GM13976 (cell line): ENCODE measurements at regions not wholly inside any gene's neighbourhood (a gene's known extent, or its start where the extent isn't known, plus 50 kb on each side); places are given as distances from the start of the nearest gene placed in this dataset.

Experiments
- DNase-seq: peaks from one replicate; pipeline ENCODE4 v3.0.0; 2012; ENCODE audit warnings: low spot score
- in situ Hi-C: fragments of 300-500 bp; cut with MboI; formaldehyde crosslinking; loops from one replicate; pipeline ENCODE4 v1.12.0; 2022; ENCODE audit warnings: low sequenced_read_pairs, mixed read lengths, inconsistent platforms; ENCODE audit not compliant: unreplicated experiment
- TF ChIP-seq, protein P1 (sequence below): IDR thresholded peaks from 2 replicates; pipeline ENCODE4 v1.5.1; 2012; ENCODE audit warnings: borderline replicate concordance, mild to moderate bottlenecking; ENCODE audit not compliant: insufficient read depth; ENCODE audit errors: extremely low read depth, missing control alignments, control extremely low read depth

DNA sequence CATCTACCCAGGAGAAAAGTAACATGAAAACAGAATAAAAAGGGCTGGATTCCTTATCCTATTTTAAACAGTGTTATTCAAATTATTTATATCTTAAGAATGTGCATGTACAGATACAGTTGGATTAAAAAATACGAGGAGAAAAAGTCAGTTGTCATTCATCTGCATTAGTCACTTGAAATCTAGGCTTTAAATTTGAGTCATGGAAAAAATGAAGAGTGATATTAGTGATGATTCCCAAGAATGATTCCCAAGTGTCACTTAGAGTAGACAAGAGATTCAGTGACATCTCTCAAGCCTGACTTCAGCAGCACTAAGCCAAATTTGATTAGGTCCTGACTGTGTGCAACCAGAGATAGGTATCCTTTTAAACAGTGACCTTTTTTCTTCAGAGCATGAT, 394.2 kb downstream of the IRS1 start:
- TF ChIP-seq, protein P1, sequence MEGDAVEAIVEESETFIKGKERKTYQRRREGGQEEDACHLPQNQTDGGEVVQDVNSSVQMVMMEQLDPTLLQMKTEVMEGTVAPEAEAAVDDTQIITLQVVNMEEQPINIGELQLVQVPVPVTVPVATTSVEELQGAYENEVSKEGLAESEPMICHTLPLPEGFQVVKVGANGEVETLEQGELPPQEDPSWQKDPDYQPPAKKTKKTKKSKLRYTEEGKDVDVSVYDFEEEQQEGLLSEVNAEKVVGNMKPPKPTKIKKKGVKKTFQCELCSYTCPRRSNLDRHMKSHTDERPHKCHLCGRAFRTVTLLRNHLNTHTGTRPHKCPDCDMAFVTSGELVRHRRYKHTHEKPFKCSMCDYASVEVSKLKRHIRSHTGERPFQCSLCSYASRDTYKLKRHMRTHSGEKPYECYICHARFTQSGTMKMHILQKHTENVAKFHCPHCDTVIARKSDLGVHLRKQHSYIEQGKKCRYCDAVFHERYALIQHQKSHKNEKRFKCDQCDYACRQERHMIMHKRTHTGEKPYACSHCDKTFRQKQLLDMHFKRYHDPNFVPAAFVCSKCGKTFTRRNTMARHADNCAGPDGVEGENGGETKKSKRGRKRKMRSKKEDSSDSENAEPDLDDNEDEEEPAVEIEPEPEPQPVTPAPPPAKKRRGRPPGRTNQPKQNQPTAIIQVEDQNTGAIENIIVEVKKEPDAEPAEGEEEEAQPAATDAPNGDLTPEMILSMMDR = no peak
- no peak for DNase-seq
- in situ Hi-C loops = no loop called here

DNA sequence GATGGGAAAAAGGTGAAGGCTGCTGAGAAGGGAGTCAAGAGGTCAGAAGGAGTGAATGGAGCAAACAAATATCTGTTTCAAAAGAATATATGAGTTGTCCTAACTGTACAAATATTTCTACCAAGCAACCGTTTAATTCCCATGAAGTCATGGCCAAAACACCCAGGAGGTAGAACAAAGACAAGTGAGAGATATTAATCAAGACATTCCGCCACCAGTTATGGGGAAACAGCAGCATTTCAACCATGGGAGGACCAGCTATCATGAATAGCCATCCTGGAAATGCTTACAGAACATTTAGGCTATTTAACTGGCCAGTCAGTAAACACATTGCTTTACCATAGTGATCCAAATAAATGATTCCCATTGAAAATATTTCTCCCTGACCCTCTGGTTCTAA, 396.3 kb downstream of the IRS1 start:
- DNase-seq = no peak
- TF ChIP-seq, protein P1 = no peak
- in situ Hi-C loops = no loop called here

DNA sequence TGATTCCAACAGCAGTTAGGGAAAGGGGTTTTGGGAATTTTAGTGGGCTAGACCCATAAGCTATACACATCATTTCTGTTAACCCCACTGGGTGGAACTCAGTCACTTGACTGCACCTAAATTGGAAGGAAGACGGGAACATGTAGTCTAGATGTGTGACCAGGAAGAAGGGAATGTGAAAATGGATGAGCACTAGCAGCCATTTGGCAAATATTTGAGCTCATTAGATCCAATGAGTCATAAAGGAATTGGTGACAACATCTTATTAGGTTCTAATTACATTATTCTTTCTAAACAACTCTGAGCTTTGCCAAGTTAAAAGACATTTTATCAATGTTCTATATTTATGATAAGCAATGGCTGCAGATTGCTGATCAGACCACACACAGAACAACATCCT, 400.6 kb downstream of the IRS1 start:
- no peak for DNase-seq
- TF ChIP-seq, protein P1 = no peak
- in situ Hi-C loops = no loop called here

DNA sequence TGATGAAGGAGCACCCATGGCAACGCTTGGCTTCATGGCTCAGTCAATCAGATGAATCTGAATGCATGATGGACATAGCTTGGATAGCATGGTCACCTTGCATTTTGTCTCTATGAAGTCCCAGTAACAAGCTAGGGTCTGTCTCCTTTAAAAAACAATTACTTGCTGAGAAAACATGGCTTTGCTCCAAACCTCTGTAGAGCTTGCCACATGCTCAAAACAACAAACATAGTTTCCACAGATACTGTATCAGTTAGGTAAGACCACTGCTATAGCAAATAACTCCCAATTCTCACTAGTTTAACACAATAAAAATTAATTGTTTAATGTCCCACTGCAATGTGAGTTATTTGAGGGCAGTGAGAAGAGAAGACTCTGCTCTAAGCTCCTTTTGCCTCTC, 401.0 kb downstream of the IRS1 start:
- TF ChIP-seq, protein P1 = no peak
- in situ Hi-C loops = no loop called here
- DNase-seq = no peak

DNA sequence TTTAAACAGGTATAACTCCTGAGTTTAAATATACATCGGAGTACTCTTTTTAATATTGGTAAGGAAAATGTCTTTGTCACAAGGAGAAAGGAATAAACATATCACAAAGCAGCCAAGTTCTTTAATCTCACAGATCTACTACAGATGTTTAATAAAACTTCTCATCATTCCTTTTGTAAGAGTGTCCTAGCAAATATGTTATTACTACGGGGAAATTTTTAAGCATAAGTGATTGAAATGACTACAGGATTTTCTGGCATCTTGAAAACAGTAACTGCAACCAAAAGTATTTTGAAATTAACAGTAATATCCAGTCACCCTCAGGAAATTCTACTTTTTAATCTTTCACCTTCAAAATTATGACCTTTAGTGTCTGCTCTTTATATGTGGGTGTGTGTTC, 403.1 kb downstream of the IRS1 start:
- TF ChIP-seq, protein P1 = no peak
- in situ Hi-C loops = no loop called here

DNA sequence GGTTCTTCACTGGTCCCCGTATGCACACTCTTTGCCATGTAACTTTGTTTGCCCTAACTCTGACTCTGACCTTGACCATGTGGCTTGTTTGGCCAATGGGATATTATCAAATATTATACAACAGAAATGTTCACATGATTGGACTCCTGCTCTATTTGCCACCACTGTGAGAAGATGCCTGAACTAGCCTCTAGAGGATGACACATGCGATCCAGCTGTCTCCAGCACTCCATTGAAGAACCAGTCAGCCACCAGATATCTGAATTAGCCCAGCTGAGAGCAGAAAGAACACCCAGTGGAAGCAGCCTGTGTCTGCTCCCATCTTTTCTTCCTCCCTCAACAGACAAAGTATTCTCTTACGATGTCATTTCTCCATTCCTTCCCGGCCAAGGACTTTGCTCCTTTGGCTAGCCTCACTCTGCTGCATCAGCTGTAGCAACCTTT, 412.1 kb downstream of the IRS1 start:
- no peak for DNase-seq
- TF ChIP-seq, protein P1 = no peak
- in situ Hi-C loops = no loop called here

More for the DNA sequence above, 403.1 kb downstream of the IRS1 start:
- DNase-seq = no peak

DNA sequence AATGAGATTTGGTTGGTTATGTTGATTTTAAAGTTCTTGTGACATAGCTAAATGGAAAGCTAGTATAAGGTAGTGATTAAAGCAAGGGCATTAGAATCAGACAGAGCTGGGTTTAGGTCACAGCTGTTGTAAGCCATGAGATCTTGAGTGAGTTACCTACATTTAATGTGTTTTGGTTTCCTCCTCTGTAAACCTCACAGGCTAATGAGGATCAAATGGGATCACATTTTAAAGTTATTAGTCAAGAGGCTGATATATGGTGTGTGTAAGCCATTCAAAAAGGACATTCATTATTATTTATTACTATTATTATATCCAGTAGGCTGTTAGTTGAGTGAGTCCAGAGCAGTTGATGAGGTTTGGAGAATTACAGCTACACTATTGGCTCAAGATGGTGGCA, 416.2 kb downstream of the IRS1 start:
- in situ Hi-C loops = no loop called here
- TF ChIP-seq, protein P1 = no peak

More for the DNA sequence above, 416.2 kb downstream of the IRS1 start:
- DNase-seq = no peak
